ENCODE measurements at regions not wholly inside any gene's neighbourhood (a gene's known extent, or its start where the extent isn't known, plus 50 kb on each side); places are given as distances from the start of the nearest gene placed in this dataset.

DNA sequence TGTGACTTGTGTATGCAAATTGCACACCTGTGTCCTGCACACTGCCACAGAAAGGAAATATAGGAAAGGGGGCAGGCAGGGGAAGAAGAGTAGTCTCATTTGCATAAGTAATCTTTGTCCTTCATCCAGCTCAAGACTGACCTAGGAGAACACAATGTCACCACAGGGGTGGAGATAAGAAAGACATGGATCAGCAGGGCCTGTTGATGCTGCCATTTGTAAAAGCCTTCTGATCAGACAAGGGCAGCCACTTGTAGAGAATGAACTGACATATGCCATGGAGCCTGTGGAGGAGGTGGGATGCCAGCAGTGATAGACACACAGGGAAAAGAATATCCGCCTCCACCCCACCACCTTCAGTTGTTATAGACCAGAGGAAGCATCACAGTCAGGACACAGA lies 528.9 kb downstream of the HTR7 start:
- DNase-seq (ENCODE audit: low spot score) = no peak
- intact Hi-C loops (cut with DNase I) = no loop called here

DNA sequence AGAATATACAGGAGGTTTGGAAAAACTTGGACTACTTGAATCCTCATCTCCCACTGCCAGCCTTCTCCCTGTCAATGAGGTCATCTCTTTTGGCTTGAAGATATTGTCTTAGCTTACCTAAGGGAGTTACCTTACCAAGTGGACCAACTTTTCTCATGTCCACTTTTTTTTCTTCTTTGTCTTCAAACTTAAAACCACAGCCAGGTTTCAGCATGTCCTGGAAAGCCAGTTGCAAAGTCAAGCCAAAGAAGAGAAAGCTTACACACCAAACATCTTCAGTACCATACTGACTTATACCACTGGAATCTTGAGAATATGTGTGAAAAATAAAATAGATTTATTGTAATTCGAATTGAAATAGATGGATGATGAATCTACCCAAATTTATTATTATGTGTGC lies 520.5 kb downstream of the HTR7 start:
- intact Hi-C loops (cut with DNase I) = no loop called here
- DNase-seq (ENCODE audit: low spot score) = no peak

DNA sequence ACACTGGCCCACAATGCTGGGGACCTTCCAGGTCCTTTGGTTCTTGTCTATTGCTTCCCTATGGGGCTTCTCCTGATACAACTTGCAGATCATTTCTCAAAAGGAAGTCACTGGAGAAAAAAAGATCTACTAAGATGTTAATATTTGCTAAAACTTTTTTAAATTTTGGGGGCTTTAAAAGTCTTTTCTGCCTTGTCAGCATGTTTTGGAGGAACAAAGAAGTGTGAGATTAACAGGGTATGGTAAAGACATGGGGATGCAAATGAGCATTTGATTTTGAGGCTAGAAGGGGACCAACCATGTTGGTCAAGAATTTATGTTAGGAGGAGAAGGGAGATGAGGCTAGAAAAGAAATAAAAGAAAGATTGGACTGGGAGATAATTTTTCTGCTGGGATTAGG lies 515.4 kb downstream of the HTR7 start:
- no peak for DNase-seq (ENCODE audit: low spot score)
- intact Hi-C loops (cut with DNase I) = no loop called here

DNA sequence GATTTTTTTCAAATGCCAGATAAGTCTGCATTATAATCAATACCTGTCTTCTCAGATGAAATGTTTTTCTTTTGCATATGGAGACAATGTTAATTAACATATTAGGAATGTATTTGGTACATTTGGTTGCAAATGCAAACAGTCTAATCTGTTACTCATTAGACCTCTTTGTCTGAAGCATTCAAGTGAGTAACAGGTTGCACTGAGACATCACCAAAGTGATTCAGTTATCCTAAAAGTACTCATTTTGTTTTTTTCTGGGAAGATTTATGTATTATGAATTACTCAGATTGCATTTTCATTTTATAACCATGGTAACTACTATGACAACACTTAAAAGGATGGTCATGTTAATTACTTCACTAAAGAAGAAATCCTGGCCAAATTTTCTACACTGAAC lies 513.6 kb downstream of the HTR7 start:
- intact Hi-C loops (cut with DNase I) = no loop called here
- DNase-seq (ENCODE audit: low spot score) = no peak

DNA sequence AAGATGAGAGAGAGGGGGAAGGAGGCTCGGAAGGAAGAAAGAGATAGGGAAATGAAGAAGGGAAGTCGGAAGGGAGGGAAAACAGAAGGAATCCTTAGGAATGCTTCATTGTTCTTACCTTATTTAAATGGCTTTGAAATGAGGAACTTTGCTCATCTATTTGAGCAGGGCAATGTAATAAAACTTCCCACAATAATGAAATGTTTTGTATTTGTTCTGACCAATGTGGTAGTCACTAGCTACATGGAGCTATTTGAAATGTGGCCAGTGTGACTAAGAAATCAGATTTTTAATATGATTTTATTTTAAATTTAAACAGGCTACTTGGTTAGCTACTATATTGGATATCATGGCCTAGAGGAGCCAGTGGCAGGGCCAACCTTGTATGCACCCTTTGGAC lies 510.6 kb downstream of the HTR7 start:
- intact Hi-C loops (cut with DNase I) = no loop called here
- DNase-seq (ENCODE audit: low spot score) = no peak

DNA sequence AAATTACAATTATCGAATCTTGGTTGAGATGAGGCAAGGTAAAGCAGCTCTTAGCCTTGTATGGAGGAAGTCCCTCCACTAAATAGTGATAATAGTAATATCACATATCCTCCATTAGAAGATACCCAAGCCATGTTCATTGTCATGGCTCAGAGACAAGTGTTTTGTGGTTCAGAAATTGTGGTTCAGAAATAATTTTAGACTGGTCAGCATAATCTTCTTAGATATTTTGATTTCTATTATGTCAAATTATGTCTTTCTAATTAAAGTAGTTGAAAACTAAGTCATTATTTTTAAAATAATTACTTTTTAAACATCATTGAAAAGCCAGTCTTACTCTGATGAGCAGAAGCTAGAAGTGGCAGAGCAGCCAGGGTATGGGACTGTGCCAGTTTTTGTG lies 507.7 kb downstream of the HTR7 start:
- intact Hi-C loops (cut with DNase I) = no loop called here
- DNase-seq (ENCODE audit: low spot score) = no peak

DNA sequence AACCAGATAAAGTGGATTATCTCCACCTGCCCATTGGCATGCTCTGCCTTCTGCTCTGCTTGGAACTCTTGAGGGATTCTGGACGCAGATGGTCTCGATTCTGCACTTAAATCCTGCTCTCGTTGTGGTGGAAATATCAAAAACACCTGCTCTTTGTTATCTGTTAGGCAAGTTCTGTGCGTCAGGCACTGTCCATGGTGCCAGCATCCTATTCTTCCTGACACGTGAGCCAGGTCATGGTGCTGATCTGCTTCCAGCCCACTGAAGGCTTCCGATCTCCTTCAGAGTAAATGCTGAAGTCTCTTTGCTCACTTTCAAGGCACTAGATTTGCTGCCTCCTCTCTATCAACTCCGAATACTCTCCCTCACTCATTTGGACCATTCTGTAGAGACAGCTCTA lies 505.6 kb downstream of the HTR7 start:
- no peak for DNase-seq (ENCODE audit: low spot score)
- intact Hi-C loops (cut with DNase I) = no loop called here

DNA sequence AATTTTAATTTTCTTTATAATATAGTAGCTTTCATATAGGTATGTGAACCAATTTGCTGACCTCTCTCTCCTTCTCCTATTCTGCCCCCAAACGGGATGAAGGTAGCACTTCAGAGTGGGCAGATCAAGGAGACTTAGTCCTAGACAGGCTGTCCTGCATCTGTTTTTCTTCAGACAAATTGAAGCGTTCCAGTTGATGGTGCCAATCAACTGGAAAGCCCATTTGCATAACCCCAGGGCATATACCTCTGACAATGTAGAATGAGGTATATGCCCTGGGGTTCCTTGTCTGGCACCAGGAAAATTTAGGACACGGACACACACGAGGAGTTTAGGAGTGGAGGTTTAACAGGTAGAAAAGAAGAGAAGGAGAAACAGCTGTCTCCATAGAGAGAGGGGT lies 502.9 kb downstream of the HTR7 start:
- no peak for DNase-seq (ENCODE audit: low spot score)
- intact Hi-C loops (cut with DNase I) = no loop called here

DNA sequence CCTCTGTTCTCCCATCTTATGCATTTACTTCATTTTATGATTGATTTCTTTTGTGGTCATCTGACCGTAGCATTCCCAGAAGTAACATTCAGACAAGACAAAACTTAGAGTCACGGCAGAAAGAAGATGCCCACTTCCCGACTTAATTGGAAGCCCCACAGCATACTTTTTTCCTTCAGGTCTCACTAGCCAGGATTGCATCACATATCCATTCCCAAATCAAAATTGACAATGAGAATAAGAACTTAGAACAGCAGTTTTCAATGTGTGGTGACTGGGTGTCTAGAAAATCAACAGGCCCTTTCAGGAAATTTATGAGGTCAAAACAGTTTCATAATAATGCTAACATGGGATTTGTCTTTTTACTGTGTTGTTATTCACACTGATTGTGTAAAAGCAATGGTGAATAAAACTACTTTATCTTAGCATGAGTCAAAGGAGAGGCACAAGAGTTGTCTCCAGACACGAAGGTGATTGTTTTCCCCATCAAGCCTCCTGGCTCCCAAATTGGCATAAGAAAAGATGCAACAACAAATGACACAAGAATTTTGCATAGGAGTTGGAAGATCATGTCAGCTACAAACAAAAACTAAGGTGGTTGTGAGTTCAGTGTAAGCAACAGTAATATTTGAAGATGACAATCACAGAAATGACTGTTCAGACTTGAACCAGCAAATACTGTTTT lies 493.9 kb downstream of the HTR7 start:
- DNase-seq (ENCODE audit: low spot score) = no peak

DNA sequence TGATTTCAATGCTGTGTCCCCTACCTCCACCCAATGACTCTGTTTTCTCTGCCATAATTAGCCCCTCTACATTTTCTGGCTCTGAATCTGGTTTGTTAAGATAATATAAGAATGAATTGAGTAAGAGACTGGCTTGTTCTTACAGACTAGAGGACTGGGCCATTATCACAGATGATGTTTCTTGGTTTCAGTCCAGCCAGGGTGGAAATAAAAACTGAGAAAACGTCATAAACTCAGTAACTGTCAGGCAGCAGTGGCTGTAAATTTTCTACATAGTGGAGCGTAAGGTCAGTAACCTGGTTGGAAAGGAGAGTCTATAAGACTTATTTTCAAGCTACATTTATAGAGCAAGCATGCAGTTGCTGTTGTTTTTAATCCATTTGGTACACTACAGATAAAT lies 485.4 kb downstream of the HTR7 start:
- intact Hi-C loops (cut with DNase I) = no loop called here

More for the DNA sequence above, 493.9 kb downstream of the HTR7 start:
- intact Hi-C loops (cut with DNase I) = no loop called here

DNA sequence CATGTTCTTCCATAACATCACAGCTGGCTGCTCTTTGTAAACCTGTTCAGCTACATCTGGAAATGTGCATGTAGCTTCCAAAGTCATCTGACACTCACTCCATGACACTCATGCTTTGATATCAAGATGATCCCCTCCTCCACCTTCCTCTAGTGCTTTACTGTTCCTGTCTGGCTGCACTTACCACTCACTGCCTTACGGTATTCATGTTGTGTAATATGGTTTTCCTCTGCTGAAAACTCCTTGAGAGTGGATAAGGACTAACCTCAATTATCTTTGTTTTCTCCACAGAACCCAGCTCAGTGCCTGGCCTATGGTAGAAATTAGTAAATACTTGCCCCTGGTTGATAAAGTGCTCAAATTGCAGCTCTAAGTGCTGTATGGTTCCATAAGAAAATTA lies 483.9 kb downstream of the HTR7 start:
- intact Hi-C loops (cut with DNase I) = no loop called here
- no peak for DNase-seq (ENCODE audit: low spot score)

More for the DNA sequence above, 485.4 kb downstream of the HTR7 start:
- no peak for DNase-seq (ENCODE audit: low spot score)

DNA sequence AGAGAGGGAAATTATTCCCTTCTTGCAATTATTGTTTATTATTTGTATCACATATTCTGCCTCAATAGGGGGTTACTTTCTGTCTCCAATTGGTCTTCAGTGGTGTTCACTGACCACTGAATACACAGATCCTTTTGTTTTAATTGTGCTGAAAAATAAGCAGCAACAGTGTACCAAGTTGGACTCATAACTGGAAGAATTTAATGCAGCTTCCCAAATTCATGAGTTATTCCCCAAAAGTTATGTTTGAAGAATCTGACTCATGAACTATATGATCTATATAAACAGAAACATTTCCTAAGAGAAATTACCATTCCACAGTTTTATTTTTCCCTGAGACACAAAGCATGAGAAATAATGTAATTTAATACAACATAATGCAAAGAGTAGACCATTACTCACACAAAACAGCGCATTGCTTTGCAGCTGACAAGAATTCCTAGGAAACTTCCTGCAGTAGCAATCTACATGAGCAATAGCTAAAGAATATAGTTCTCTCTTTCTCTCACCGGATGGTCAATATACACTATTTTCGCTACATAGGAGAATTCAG lies 479.2 kb downstream of the HTR7 start:
- no peak for DNase-seq (ENCODE audit: low spot score)
- intact Hi-C loops (cut with DNase I) = no loop called here

DNA sequence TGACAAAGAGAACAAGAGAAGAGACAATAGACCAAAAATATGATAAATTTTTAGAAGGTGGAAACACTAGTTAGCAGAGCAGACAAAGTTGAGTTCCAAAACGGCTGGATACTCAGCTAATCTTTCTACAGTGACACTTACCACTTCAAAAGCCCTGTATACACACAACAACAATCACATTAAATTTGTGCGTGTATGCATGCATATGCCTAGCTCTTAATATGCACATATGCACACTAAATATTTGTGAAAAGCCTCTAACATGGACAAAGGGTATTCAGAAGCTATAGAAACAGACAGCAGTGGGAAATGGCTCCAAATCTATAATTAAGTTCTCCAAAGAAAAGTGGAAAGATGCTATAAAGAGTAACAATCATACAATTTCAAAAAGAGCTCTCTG lies 476.4 kb downstream of the HTR7 start:
- intact Hi-C loops (cut with DNase I) = no loop called here

DNA sequence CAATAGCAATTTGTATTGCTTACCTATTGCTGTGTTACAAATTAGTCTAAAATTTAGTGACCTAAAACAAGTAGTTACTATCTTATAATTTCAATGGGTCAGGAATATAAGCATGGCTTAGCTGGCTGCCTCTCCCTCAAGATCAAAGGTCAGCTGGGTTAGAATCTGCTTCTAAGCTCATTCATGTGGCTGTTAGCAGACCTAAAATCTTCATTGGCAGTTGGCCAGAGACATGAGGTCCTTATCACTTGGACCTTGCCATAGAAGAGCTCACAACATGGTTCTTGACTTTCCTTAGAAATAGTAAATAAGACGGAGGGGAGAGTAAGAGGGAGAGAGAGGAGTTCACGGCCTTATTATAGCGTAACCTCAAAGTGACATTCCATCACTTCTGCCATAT lies 468.0 kb downstream of the HTR7 start:
- intact Hi-C loops (cut with DNase I) = no loop called here
- DNase-seq (ENCODE audit: low spot score) = no peak

More for the DNA sequence above, 476.4 kb downstream of the HTR7 start:
- no peak for DNase-seq (ENCODE audit: low spot score)

DNA sequence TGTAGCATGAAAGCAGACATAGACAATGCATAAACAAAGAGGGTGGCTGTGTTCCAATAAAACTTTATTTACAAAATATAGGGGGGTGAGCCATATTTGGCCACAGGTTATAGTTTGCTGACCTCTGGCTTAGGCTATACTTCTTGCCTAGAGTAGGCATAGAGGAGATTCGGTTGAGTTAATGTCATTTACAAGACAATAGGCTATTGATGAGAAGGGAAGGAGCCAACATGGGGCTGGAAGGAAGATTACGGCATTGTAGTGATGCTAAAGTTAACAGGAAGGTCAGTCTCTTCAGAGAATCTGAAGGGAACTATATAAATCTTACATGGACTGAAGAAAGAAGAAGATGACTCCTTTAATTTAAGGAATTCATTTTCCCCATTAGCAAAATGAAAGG lies 463.5 kb downstream of the HTR7 start:
- DNase-seq (ENCODE audit: low spot score) = no peak
- intact Hi-C loops (cut with DNase I) = no loop called here

DNA sequence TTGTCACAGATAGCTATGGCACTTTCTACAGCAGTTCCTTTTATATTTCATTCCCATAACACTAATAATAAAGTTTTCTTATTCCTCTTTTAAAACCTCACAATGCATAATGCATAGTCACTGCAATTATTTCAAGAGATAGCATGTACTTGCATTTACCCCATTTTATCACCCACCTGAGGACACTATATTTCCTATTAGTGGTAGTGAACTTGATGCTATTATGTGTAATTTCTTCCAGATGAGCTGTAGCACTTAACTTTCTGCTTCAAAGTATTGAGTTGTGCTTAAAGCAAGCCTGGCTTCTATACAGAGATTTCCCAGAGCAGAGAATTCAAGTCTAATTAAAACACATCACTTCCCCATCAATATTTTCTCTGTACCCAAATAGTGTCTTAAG lies 461.1 kb downstream of the HTR7 start:
- intact Hi-C loops (cut with DNase I) = no loop called here
- DNase-seq (ENCODE audit: low spot score) = no peak

DNA sequence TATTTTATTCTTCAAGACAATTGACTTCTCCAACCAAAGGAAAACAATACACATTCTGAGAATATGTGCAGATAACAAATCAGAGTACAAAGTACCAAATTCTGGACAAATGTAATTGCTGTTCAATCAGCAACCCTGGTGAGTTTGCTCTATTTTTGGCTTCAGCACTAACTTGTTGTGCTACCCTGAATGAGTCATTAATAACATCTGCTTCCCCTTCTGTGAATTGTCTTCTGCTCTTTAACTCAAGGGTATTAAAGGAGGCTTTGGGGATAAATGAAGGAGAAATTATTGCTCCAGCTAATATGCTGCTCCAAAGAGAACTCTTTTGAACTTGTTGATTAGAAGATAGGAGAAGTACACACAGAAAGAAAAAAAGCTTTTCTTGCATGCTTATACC lies 459.3 kb downstream of the HTR7 start:
- intact Hi-C loops (cut with DNase I) = no loop called here
- DNase-seq (ENCODE audit: low spot score) = no peak

DNA sequence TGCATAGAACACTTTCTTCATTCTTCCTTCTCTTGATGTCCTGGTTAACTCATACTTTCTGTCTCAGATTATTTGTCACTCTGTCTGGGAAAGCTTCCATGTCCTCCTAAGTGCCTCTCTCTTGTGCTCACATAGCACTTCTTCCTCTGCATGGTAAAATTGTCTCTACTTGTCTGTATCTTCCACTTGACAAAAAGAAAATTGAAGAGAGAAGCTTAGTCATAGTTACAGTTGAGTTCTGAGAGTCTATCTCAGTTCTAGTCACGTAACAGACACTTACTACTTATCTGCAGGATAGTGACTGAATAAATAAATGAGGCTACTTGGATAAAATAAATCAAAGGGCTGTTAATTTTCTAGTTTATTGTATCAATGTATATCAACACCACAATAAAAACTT lies 458.1 kb downstream of the HTR7 start:
- no peak for DNase-seq (ENCODE audit: low spot score)
- intact Hi-C loops (cut with DNase I) = no loop called here

DNA sequence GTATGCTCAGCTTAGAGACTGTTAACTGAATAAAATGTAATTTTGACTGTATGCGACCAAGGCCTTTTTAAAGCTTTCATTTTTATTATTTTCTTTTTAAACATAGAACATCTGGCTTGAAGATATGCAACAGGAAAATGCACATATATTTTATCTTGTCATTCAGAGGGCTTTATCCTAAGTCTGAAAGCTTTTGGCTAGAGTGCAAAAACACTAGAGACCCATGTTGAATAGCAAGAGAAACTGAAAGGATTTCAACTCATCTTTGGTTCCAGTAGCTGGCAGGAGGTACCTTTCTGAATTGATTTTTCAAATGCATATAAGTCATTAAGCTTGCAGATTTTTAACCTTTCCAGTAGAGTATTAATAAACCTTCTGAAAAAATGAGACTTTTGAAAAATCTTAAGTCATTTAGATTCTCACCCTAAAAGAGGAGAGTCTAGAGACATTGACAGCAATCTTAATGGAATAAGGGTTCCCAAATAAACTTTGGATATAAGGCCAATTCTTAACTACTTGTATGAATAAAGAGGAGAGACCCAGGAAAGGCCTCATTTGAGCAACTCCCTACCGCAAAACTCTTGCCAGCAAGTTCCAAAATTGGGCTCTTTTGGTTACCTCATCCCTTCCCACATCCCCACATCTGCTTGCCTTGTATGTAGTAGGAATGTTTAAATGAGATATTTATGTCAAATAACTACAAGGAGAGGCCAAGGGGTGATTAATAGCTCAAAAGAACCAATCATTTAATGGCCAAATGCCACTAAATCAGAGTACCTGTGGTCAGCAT lies 454.4 kb downstream of the HTR7 start:
- intact Hi-C loops (cut with DNase I) = no loop called here
- DNase-seq (ENCODE audit: low spot score) = no peak

DNA sequence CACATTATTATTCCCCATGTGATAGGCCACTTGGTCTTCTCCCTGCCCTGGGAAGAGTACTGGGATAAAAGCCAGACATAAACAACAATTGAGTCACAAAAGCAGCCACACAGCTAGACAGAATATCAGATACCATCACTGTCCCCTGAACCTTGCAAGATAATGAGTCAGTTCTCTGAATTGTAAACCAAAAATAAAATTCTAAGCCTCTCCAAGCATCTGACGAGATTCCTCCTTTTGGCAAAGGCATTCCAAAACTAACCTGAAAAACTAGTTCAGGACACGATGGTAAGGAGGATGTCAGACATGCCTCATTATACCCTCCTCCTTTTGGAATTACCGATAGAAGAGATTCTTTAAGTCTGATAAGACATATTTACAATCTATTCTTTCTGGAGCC lies 450.7 kb downstream of the HTR7 start:
- DNase-seq (ENCODE audit: low spot score) = no peak
- intact Hi-C loops (cut with DNase I) = no loop called here

DNA sequence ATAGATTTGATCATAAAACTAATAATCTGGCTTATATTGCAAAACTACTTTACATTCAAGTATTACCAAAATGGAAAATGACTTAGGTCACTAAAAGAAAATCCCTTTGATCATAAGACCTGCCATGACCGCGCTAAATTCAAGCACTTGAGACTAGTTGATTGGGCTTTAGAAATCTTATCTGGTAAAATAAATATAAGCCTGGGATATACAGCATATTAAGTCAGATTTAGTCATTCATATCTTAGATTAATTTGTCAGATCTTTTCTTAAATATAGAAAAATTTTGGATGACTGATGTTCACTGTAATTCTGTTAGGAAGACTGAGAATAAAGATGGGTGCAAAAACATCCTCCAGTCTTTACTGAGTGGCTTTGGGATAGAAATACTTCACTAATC lies 450.0 kb downstream of the HTR7 start:
- no peak for DNase-seq (ENCODE audit: low spot score)
- intact Hi-C loops (cut with DNase I) = no loop called here

Data from posterior vena cava (tissue), 2 donors.